Tibial artery (tissue), 4 donors: ENCODE measurements at regions not wholly inside any gene's neighbourhood (a gene's known extent, or its start where the extent isn't known, plus 50 kb on each side); places are given as distances from the start of the nearest gene placed in this dataset.

ENCODE experiments used
- DNase-seq, 2 donors: peaks; one replicate each; pipeline ENCODE4 v3.0.0-alpha.2; 2019
- H3K27ac ChIP-seq, 2 donors: fragments of 200-600 bp; sonication (generic) in 1 of 2; 1 replicate in 1 of 2; 2 replicates in 1 of 2; pipeline ENCODE4 v1.5.1; 2018 to 2019; ENCODE audit warnings: mild to moderate bottlenecking in 1 of 2
- H3K27me3 ChIP-seq, 2 donors: fragments of 200-600 bp; sonication (generic) in 1 of 2; one replicate each; pipeline versions ENCODE4 v1.5.1 to v1.6.0; 2016 to 2019
- H3K36me3 ChIP-seq, 3 donors: fragments of 200-600 bp; sonication (generic) in 2 of 3; one replicate each; pipeline ENCODE4 v1.5.1; 2016 to 2019; ENCODE audit warnings: mild to moderate bottlenecking in 2 of 3
- H3K4me1 ChIP-seq, 4 donors: fragments of 200-600 bp; sonication (generic) in 2 of 4; 1 replicate in 3 of 4; 2 replicates in 1 of 4; pipeline ENCODE4 v1.5.1; 2016 to 2019
- H3K4me3 ChIP-seq, 2 donors: fragments of 200-600 bp; sonication (generic) in 1 of 2; 1 replicate in 1 of 2; 2 replicates in 1 of 2; pipeline ENCODE4 v1.5.1; 2018 to 2019; ENCODE audit warnings: mild to moderate bottlenecking in 2 of 2
- H3K9me3 ChIP-seq, 3 donors: fragments of 200-600 bp; sonication (generic) in 1 of 3; one replicate each; pipeline ENCODE4 v1.5.1; 2016 to 2019
- intact Hi-C: fragments of 100-400 bp; cut with DNase I; formaldehyde crosslinking; loops from one replicate; pipeline ENCODE4 v1.15.0; 2023; ENCODE audit warnings: low total_unique reads
- TF ChIP-seq, protein P1 (sequence below), 2 experiments: fragments of 200-600 bp in 1 of 2; fragments of 450-650 bp in 1 of 2; IDR thresholded peaks; one replicate each; pipeline ENCODE4 v1.5.1; 2017 to 2019; ENCODE audit warnings: antibody characterized with exemption in 2 of 2, mild to moderate bottlenecking in 1 of 2, moderate library complexity in 1 of 2

DNA sequence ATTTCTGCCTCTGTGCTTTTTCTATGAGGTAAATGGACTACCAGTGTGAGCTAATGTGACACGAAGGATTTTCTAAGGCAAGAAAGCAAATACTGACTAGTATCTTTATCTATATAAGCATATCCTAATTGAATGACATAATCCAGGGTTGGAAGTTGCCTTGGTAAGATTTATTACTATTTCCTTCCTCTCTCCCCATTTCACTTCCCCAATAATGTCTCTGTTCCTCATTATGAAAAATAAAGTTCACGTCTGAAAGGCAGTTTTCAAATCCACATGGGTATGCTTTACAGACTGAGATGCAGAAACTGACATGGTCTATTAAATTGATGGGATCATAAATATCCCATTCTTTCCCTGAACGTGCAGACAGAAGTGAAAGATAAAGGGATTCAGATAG is 86.0 kb downstream of the DTWD1 start:
- H3K36me3 ChIP-seq = no peaks in the 10 kb centered on the region
- no peak overlapping the region for H3K4me3 ChIP-seq
- peaks cover 4 to 34% (median 13%) of the 10 kb centered on the region in 3 donors for H3K9me3 ChIP-seq
- TF ChIP-seq, protein P1, sequence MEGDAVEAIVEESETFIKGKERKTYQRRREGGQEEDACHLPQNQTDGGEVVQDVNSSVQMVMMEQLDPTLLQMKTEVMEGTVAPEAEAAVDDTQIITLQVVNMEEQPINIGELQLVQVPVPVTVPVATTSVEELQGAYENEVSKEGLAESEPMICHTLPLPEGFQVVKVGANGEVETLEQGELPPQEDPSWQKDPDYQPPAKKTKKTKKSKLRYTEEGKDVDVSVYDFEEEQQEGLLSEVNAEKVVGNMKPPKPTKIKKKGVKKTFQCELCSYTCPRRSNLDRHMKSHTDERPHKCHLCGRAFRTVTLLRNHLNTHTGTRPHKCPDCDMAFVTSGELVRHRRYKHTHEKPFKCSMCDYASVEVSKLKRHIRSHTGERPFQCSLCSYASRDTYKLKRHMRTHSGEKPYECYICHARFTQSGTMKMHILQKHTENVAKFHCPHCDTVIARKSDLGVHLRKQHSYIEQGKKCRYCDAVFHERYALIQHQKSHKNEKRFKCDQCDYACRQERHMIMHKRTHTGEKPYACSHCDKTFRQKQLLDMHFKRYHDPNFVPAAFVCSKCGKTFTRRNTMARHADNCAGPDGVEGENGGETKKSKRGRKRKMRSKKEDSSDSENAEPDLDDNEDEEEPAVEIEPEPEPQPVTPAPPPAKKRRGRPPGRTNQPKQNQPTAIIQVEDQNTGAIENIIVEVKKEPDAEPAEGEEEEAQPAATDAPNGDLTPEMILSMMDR (IDR thresholded peaks at IDR 0.05) = no peak
- no peak overlapping the region for H3K27ac ChIP-seq
- no peak for DNase-seq
- intact Hi-C loops = no loop called here
- no peaks in the 10 kb centered on the region for H3K27me3 ChIP-seq
- no peaks in the 10 kb centered on the region for H3K4me1 ChIP-seq

DNA sequence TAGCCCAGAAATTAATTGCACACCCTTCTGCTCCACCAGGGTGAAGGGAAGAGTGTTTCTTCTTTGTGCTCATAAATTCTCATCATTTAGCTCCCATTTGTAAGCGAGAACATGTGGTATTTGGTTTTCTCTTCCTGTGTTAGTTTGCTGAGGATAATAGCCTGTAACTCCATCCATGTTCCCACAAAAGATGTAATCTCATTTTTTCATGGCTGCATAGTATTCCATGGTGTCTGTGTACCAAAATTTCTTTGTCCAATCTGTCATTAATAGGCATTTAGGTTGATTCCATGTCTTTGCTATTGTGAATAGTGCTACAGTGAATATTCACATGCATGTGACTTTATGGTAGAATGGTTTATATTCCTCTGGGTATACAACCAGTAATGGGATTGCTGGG is 86.8 kb downstream of the DTWD1 start:
- Histone ChIP-seq H3K9me3 (peaks cover 4 to 34% (median 13%) of the 10 kb centered on the region in 3 donors), H3K4me1 (no peaks in the 10 kb centered on the region), H3K27me3 (no peaks in the 10 kb centered on the region), H3K27ac (no peak overlapping the region), H3K36me3 (no peaks in the 10 kb centered on the region), H3K4me3 (no peak overlapping the region)
- DNase-seq = no peak
- TF ChIP-seq, protein P1 (IDR thresholded peaks at IDR 0.05) = no peak
- intact Hi-C loops = no loop called here

DNA sequence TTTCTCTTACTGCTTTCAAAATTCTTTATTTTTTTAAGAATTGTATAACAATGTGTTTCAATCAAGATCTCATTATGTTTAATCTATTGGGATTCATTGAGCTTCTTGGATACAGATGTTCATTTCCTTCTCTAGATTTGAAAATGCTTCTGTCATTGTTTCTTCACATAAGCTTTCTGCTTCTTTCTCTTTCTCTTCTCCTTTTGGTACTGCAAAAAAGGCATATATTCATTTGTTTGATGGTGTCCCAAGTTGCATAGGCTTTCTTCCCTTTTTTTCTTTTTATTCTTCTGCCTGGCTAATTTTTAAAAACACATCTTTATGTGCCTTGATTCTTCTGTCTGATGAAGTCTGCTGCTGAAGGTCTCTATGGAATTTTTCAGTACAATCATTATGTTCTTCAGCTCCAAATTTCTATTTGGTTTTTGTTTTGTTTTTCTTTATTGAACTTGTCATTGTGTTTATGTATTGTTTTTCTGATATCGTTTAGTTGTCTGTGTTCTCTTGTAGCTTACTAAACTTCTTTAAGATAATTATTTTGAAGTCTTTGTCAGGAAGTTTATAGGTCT is 88.9 kb downstream of the DTWD1 start:
- Histone ChIP-seq H3K27ac (no peak overlapping the region), H3K4me1 (no peaks in the 10 kb centered on the region), H3K4me3 (no peak overlapping the region), H3K27me3 (no peaks in the 10 kb centered on the region), H3K9me3 (peaks cover 4 to 34% (median 13%) of the 10 kb centered on the region in 3 donors), H3K36me3 (no peaks in the 10 kb centered on the region)
- intact Hi-C loops = loop anchor here (10.0 kb wide), 1 partner anchor 65 kb away; no protein-coding TSS in a partner anchor
- no peak for DNase-seq
- TF ChIP-seq, protein P1 (IDR thresholded peaks at IDR 0.05) = no peak

DNA sequence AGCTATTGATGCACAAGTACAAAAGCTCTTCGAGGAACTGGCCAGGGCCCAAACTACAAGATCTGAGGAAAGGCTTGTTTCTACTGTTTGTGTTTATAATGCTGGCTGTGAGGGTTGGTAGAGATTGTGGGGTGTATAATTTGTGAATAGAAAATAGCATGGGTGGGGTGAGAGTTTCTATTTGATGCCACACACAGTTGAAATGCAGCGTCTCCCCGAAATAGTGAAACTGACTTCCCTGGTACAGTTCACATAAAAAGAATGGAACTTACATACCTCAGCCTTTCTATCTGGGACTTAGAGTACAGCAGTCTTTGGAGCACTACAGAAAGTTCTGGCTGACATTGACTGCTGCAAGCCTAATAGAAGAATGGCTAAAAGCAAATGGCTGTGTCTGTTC is 91.3 kb downstream of the DTWD1 start:
- no peak overlapping the region for H3K27ac ChIP-seq
- TF ChIP-seq, protein P1 (IDR thresholded peaks at IDR 0.05) = no peak
- no peak for DNase-seq
- peaks cover 0 to under 1% (median 0%) of the 10 kb centered on the region in 4 donors for H3K4me1 ChIP-seq
- no peak overlapping the region for H3K4me3 ChIP-seq
- H3K9me3 ChIP-seq = peaks cover 4 to 34% (median 13%) of the 10 kb centered on the region in 3 donors
- no peaks in the 10 kb centered on the region for H3K27me3 ChIP-seq
- no peaks in the 10 kb centered on the region for H3K36me3 ChIP-seq
- intact Hi-C loops = loop anchor here (10.0 kb wide), 1 partner anchor 67 kb away; no protein-coding TSS in a partner anchor

DNA sequence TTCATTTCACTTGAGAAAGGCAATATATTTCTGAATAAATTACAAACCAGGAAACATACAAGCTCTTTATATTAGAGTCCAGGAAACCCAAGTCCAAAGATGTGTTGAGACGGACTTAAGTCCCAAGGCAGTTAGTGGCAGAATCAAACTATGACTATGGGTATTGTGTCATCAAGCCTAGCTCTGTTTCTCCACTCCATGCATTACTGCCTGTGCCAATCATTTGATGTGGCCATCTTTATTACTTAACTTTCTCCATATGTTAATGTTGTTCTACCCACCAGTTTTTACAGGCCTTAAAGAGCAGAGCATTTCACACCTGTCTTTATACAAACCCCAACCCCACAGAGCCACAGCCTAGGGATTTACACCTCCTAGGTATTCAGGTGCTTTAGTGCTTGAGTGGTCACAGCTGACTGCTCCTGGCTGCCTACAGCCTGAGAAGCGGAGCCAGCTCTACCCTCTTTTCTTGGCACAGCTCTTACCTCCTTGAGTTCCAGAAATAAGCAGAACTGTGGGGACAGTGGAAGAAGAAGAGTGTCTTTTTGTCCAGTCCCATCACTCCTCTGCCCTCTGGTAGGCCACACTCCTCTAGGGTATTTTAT is 92.1 kb downstream of the DTWD1 start:
- TF ChIP-seq, protein P1 (IDR thresholded peaks at IDR 0.05) = no peak
- H3K36me3 ChIP-seq = no peaks in the 10 kb centered on the region
- no peak for DNase-seq
- peaks cover 0 to 31% (median 13%) of the 10 kb centered on the region in 3 donors for H3K9me3 ChIP-seq
- intact Hi-C loops = loop anchor here (10.0 kb wide), 1 partner anchor 68 kb away; no protein-coding TSS in a partner anchor
- H3K27me3 ChIP-seq = no peaks in the 10 kb centered on the region
- H3K4me1 ChIP-seq = peaks cover 0 to 8% (median 2%) of the 10 kb centered on the region in 4 donors
- no peak overlapping the region for H3K27ac ChIP-seq
- no peak overlapping the region for H3K4me3 ChIP-seq
